ENCODE measurements at regions not wholly inside any gene's neighbourhood (a gene's known extent, or its start where the extent isn't known, plus 50 kb on each side); places are given as distances from the start of the nearest gene placed in this dataset.

DNA sequence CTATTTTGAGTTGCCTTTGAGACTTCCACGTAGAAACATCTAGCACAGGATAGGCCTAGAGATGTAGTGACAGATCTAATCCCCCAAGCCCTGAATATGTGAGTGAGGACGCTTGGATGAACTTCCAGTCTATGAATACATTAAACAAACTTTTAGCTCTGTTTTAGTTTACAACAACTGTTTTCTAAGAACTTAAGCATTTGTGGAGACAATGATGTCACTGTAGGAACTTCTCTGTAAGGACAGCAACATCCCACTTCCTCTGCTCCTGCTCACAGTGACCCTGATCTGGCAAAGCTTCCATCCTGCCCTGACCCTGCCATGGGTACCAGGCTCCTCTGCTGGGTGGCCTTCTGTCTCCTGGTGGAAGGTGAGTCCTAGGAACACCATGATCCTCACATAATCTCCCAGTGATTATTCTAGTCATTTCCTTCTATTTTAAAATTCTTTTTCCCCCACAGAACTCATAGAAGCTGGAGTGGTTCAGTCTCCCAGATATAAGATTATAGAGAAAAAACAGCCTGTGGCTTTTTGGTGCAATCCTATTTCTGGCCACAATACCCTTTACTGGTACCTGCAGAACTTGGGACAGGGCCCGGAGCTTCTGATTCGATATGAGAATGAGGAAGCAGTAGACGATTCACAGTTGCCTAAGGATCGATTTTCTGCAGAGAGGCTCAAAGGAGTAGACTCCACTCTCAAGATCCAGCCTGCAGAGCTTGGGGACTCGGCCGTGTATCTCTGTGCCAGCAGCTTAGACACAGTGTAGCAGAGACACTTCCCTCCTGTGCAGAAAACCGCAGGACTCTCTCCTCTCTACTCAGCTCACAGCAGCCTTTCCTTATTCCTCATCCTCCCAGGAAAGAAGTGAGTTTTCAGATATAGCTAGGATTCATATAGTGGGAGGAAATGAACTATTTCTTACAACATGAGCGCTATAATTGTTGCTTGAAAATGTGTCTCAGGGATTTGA, 194.4 kb upstream of the PRSS1 start:
- no peaks in the 10 kb centered on the region for H3K9me3 ChIP-seq (ENCODE audit: control insufficient read depth, insufficient read depth, low read length)
- no peak for TF ChIP-seq MAFK (IDR thresholded peaks at IDR 0.05; ENCODE audit: low read depth, low read length)
- TF ChIP-seq MXI1 (IDR thresholded peaks at IDR 0.05; ENCODE audit: borderline replicate concordance, low read depth, low read length): no peak
- TF ChIP-seq RAD21 (IDR thresholded peaks at IDR 0.05; ENCODE audit: low read length): no peak
- TF ChIP-seq, protein P1, sequence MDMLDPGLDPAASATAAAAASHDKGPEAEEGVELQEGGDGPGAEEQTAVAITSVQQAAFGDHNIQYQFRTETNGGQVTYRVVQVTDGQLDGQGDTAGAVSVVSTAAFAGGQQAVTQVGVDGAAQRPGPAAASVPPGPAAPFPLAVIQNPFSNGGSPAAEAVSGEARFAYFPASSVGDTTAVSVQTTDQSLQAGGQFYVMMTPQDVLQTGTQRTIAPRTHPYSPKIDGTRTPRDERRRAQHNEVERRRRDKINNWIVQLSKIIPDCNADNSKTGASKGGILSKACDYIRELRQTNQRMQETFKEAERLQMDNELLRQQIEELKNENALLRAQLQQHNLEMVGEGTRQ (IDR thresholded peaks at IDR 0.05; ENCODE audit: low read depth, low read length): no peak
- TF ChIP-seq CTCF (conservative IDR thresholded peaks at IDR 0.05; ENCODE audit: low read depth, low read length): no peak
- TF ChIP-seq RCOR1 (IDR thresholded peaks at IDR 0.05; ENCODE audit: insufficient replicate concordance, low read length): no peak
- no peak for TF ChIP-seq CHD1 (IDR thresholded peaks at IDR 0.05; ENCODE audit: low read depth, low read length)
- TF ChIP-seq NFE2L2 (IDR thresholded peaks at IDR 0.05; ENCODE audit: low read depth, low read length): no peak
- no peak for TF ChIP-seq POLR2A (IDR thresholded peaks at IDR 0.05; ENCODE audit: low read depth, low read length)
- no peak for TF ChIP-seq SMC3 (IDR thresholded peaks at IDR 0.05; ENCODE audit: low read depth, low read length)
- no peak for TF ChIP-seq RFX5 (IDR thresholded peaks at IDR 0.05; ENCODE audit: low read depth, low read length)
- TF ChIP-seq MAZ (IDR thresholded peaks at IDR 0.05; ENCODE audit: borderline replicate concordance, low read depth, low read length): no peak
- no peak for TF ChIP-seq FOS (IDR thresholded peaks at IDR 0.05; ENCODE audit: low read depth, low read length)
- peak overlapping the region; percentile 58 for H2AFZ ChIP-seq (replicated peaks; ENCODE audit: low read length, poor library complexity)
- peak overlapping the region; percentile 61 for H3K27ac ChIP-seq (ENCODE audit: insufficient read depth, low read length)
- H2AK5ac ChIP-seq (ENCODE audit: low read depth, low read length): peak overlapping the region; percentile 96
- ATAC-seq (ENCODE audit: low read depth): peak; percentile 59
- H4K20me1 ChIP-seq (ENCODE audit: insufficient read depth, low read length): no peaks in the 10 kb centered on the region
- H4K5ac ChIP-seq (ENCODE audit: low read depth, low read length): peak overlapping the region; percentile 42
- dilution Hi-C loops (cut with HindIII; ENCODE audit: low sequenced_read_pairs, unreplicated experiment): no loop called here
- H3K27me3 ChIP-seq (ENCODE audit: control insufficient read depth, insufficient read depth, low read length): no peaks in the 10 kb centered on the region
- WGBS, 2 experiments (ENCODE audit: extremely low coverage in 2 of 2, insufficient read length in 1 of 2): no CpG with 5 or more reads among the region's 10 CpGs
- peaks cover 15% of the 10 kb centered on the region for H3K9me1 ChIP-seq (ENCODE audit: insufficient read depth, low read length)
- ChIA-PET CTCF (interaction anchor here (0.8 to 1.6 kb wide), 3 partner anchors 14 to 33 kb away, joined by 4 to 6 read pairs (median 5); no protein-coding TSS in a partner anchor), POLR2A (ENCODE audit: unreplicated experiment) (no interaction called here)
- DNase-seq: peak; percentile 75
- peak overlapping the region; percentile 99 for H2BK15ac ChIP-seq (ENCODE audit: low read depth, low read length)
- H4K8ac ChIP-seq (ENCODE audit: low read depth in 2 of 2, low read length in 2 of 2): peak overlapping the region; percentile 36 to 89
- H3K4ac ChIP-seq (ENCODE audit: low read depth, low read length): peak overlapping the region; percentile 90
- H3K18ac ChIP-seq (ENCODE audit: low read depth, low read length): peak overlapping the region; percentile 77
- H2BK120ac ChIP-seq (ENCODE audit: low read depth, low read length): peak overlapping the region; percentile 98
- H4K91ac ChIP-seq (ENCODE audit: insufficient read depth, low read depth, low read length): peak overlapping the region; percentile 87
- in situ Hi-C loops (cut with MboI; ENCODE audit: low sequenced_read_pairs): loop anchor here (25.0 kb wide), 1 partner anchor 1332 kb away; no protein-coding TSS in a partner anchor
- no peaks in the 10 kb centered on the region for H3K36me3 ChIP-seq (ENCODE audit: control insufficient read depth, insufficient read depth, low read length)
- H2BK5ac ChIP-seq (ENCODE audit: low read depth, low read length, poor library complexity, severe bottlenecking): peak overlapping the region; percentile 99
- peaks cover 2 to 22% of the 10 kb centered on the region in 2 experiments; a peak in 3 of 4 replicates for H3K79me1 ChIP-seq (ENCODE audit: low read depth in 1 of 2, low read length in 2 of 2)
- peak overlapping the region; percentile 88 for H3K23ac ChIP-seq (ENCODE audit: low read depth, low read length)
- H3K4me1 ChIP-seq (ENCODE audit: control insufficient read depth, insufficient read depth, low read length): peaks cover 21% of the 10 kb centered on the region
- intact Hi-C loops (cut with micrococcal nuclease): no loop called here
- peak overlapping the region; percentile 42; the same call in 1 of the 2 replicates for H3K56ac ChIP-seq (ENCODE audit: extremely low read depth, insufficient read depth, low read length)
- H3K14ac ChIP-seq (replicated peaks; ENCODE audit: low read depth, low read length): peak overlapping the region; percentile 73
- H2BK20ac ChIP-seq (ENCODE audit: low read depth, low read length): peak overlapping the region; percentile 99
- no TSS peak for BruUV-seq (replicated peaks)
- no peak overlapping the region for H3K4me3 ChIP-seq (ENCODE audit: insufficient read depth, low read depth, low read length)
- no peak overlapping the region for H3K9ac ChIP-seq (ENCODE audit: low read depth, low read length)
- H2AK9ac ChIP-seq (replicated peaks; ENCODE audit: low read depth, low read length, poor library complexity): peak overlapping the region; percentile 59
- H3K4me2 ChIP-seq (ENCODE audit: low read depth, low read length): peak overlapping the region; percentile 15
